CD14-positive monocyte (primary cell): ENCODE measurements at regions not wholly inside any gene's neighbourhood (a gene's known extent, or its start where the extent isn't known, plus 50 kb on each side); places are given as distances from the start of the nearest gene placed in this dataset.
"Not testable (repeated sequence)": the region's sequence is repeated elsewhere in the genome, so short reads cannot be mapped to it uniquely, and the experiment has no call there.

Experiments
- DNase-seq, 3 donors: peaks; one replicate each; pipeline ENCODE4 v3.0.0-alpha.2; 2011 to 2022
- H2AFZ ChIP-seq: 2 replicates; pipeline ENCODE4 v1.6.0; 2012; ENCODE audit warnings: mild to moderate bottlenecking, low read depth, low read length, inconsistent platforms; ENCODE audit not compliant: insufficient read depth, poor library complexity, severe bottlenecking
- H3K27ac ChIP-seq, 2 donors: 1 replicate in 1 of 2; 2 replicates in 1 of 2; pipeline ENCODE4 v1.5.1; 2012 to 2013; ENCODE audit warnings: low read length in 2 of 2, control low read depth in 1 of 2, inconsistent platforms in 1 of 2, low read depth in 1 of 2, mild to moderate bottlenecking in 1 of 2
- H3K27me3 ChIP-seq, 2 donors: one replicate each; pipeline versions ENCODE4 v1.6.0 to v1.6.1; 2011 to 2013; ENCODE audit warnings: low read length in 2 of 2; ENCODE audit not compliant: control insufficient read depth in 2 of 2, insufficient read depth in 2 of 2
- H3K36me3 ChIP-seq, 2 donors: replicated peaks in 1 of 2; 1 replicate in 1 of 2; 2 replicates in 1 of 2; pipeline versions ENCODE4 v1.5.1 to v1.6.1; 2012 to 2013; ENCODE audit warnings: low read length in 2 of 2, control low read depth in 1 of 2, inconsistent platforms in 1 of 2, mild to moderate bottlenecking in 1 of 2; ENCODE audit not compliant: insufficient read depth in 2 of 2, control insufficient read depth in 1 of 2
- H3K4me1 ChIP-seq, 2 donors: 1 replicate in 1 of 2; 2 replicates in 1 of 2; pipeline versions ENCODE4 v1.5.1 to v1.6.1; 2012 to 2013; ENCODE audit warnings: low read length in 2 of 2, control low read depth in 1 of 2, inconsistent platforms in 1 of 2, mild to moderate bottlenecking in 1 of 2, moderate library complexity in 1 of 2; ENCODE audit not compliant: insufficient read depth in 2 of 2, control insufficient read depth in 1 of 2
- H3K4me2 ChIP-seq: replicated peaks from 2 replicates; pipeline ENCODE3; 2012; ENCODE audit warnings: low read length, moderate library complexity, mild to moderate bottlenecking; ENCODE audit not compliant: poor library complexity, severe bottlenecking; ENCODE audit errors: extremely low read depth
- H3K4me3 ChIP-seq, 3 experiments: fragments of 200-600 bp in 1 of 3; sonication (generic) in 1 of 3; replicated peaks in 1 of 3; 1 replicate in 2 of 3; 2 replicates in 1 of 3; pipeline ENCODE4 v1.5.1; 2011 to 2013; ENCODE audit warnings: low read length in 3 of 3, mild to moderate bottlenecking in 3 of 3, control low read depth in 2 of 3, low read depth in 2 of 3, inconsistent platforms in 1 of 3, moderate library complexity in 1 of 3
- H3K79me2 ChIP-seq: 2 replicates; pipeline ENCODE4 v1.6.0; 2012; ENCODE audit warnings: mild to moderate bottlenecking, control low read depth, inconsistent platforms, low read length, moderate library complexity; ENCODE audit not compliant: insufficient read depth
- H3K9ac ChIP-seq: 2 replicates; pipeline ENCODE4 v1.6.0; 2017; ENCODE audit warnings: low read length, mild to moderate bottlenecking; ENCODE audit not compliant: insufficient read depth, poor library complexity, severe bottlenecking
- H3K9me3 ChIP-seq, 2 donors: replicated peaks in 1 of 2; 1 replicate in 1 of 2; 2 replicates in 1 of 2; pipeline versions ENCODE4 v1.5.1 to v1.6.1; 2012 to 2013; ENCODE audit warnings: low read length in 2 of 2, control low read depth in 1 of 2; ENCODE audit not compliant: control insufficient read depth in 1 of 2, insufficient read depth in 1 of 2
- H4K20me1 ChIP-seq: 2 replicates; pipeline ENCODE4 v1.6.0; 2012; ENCODE audit warnings: mild to moderate bottlenecking, low read length, control low read depth, moderate library complexity; ENCODE audit not compliant: insufficient read depth
- H3K27ac Mint-ChIP-seq, 7 donors: one replicate each; pipeline ENCODE4 v1.8.0; 2020; ENCODE audit warnings: mild to moderate bottlenecking in 7 of 7, mixed read lengths in 7 of 7, moderate library complexity in 6 of 7, inconsistent platforms in 2 of 7
- H3K27me3 Mint-ChIP-seq, 3 donors: one replicate each; pipeline ENCODE4 v1.8.0; 2021 to 2022; ENCODE audit warnings: low read depth in 3 of 3, mild to moderate bottlenecking in 3 of 3, mixed read lengths in 3 of 3, moderate library complexity in 3 of 3, inconsistent platforms in 1 of 3
- H3K36me3 Mint-ChIP-seq, 2 donors: one replicate each; pipeline ENCODE4 v1.8.0; 2020; ENCODE audit warnings: mixed read lengths in 2 of 2, inconsistent platforms in 1 of 2, mild to moderate bottlenecking in 1 of 2
- H3K4me1 Mint-ChIP-seq: one replicate; pipeline ENCODE4 v1.8.0; 2020; ENCODE audit warnings: mild to moderate bottlenecking, mixed read lengths
- H3K4me3 Mint-ChIP-seq, 2 donors: one replicate each; pipeline ENCODE4 v1.8.0; 2020; ENCODE audit warnings: mild to moderate bottlenecking in 2 of 2, mixed read lengths in 2 of 2, moderate library complexity in 1 of 2
- H3K9me3 Mint-ChIP-seq, 7 donors: one replicate each; pipeline ENCODE4 v1.8.0; 2020 to 2022; ENCODE audit warnings: mixed read lengths in 7 of 7, mild to moderate bottlenecking in 6 of 7, moderate library complexity in 6 of 7, inconsistent platforms in 2 of 7
- CTCF ChIP-seq: fragments of 200-600 bp; IDR thresholded peaks from one replicate; pipeline ENCODE4 v1.8.0; 2022; ENCODE audit warnings: antibody characterized with exemption, mild to moderate bottlenecking
- WGBS: methylation state at CpG from one replicate; pipeline ENCODE4 v1.1.5; 2013; ENCODE audit warnings: missing lambda C conversion rate; ENCODE audit not compliant: insufficient coverage; 5-methylcytosine and 5-hydroxymethylcytosine counted together
- intact Hi-C, 2 donors: fragments of 100-400 bp; cut with micrococcal nuclease; formaldehyde crosslinking; loops; one replicate each; pipeline versions ENCODE4 v1.15.0 to v1.15.1; 2023

DNA sequence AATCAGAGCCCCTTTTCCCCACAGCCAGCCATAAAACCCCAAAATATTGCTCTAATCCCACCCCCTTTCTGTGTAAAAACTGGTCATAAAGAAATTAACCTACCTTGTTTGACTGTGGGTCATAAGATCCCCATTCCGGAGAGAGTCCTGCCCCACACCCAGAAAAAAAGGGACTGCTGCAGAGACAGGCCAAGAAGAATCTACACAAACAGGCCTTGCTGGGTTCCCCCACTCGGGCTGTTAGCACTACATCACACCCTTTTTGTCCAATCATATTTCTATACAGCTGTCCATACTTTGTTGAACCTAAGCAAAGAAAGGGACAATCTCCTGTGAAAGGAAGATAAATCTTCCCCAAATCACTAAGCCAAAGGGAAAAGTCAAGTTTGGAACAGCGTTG is 84.4 kb upstream of the MFGE8 start:
- H3K4me3 Mint-ChIP-seq: no peak overlapping the region
- Histone ChIP-seq H3K36me3 (no peaks in the 10 kb centered on the region), H3K9ac (no peak overlapping the region), H3K27ac (no peak overlapping the region), H4K20me1 (no peaks in the 10 kb centered on the region), H3K4me1 (no peaks in the 10 kb centered on the region), H3K27me3 (no peaks in the 10 kb centered on the region), H3K4me2 (no peak overlapping the region), H3K4me3 (no peak overlapping the region), H2AFZ (no peak overlapping the region), H3K9me3 (no peaks in the 10 kb centered on the region), H3K79me2 (no peaks in the 10 kb centered on the region)
- intact Hi-C loops: no loop called here
- no peak for DNase-seq
- H3K27ac Mint-ChIP-seq: no peak overlapping the region
- peaks cover 2 to 10% (median 5%) of the 10 kb centered on the region in 3 donors for H3K27me3 Mint-ChIP-seq
- WGBS: 100% methylated on average over 2 of the region's 3 CpGs
- TF ChIP-seq CTCF: no peak
- no peaks in the 10 kb centered on the region for H3K36me3 Mint-ChIP-seq
- peaks cover 5% of the 10 kb centered on the region for H3K4me1 Mint-ChIP-seq
- H3K9me3 Mint-ChIP-seq: peaks cover 0 to 3% (median 0%) of the 10 kb centered on the region in 7 donors

DNA sequence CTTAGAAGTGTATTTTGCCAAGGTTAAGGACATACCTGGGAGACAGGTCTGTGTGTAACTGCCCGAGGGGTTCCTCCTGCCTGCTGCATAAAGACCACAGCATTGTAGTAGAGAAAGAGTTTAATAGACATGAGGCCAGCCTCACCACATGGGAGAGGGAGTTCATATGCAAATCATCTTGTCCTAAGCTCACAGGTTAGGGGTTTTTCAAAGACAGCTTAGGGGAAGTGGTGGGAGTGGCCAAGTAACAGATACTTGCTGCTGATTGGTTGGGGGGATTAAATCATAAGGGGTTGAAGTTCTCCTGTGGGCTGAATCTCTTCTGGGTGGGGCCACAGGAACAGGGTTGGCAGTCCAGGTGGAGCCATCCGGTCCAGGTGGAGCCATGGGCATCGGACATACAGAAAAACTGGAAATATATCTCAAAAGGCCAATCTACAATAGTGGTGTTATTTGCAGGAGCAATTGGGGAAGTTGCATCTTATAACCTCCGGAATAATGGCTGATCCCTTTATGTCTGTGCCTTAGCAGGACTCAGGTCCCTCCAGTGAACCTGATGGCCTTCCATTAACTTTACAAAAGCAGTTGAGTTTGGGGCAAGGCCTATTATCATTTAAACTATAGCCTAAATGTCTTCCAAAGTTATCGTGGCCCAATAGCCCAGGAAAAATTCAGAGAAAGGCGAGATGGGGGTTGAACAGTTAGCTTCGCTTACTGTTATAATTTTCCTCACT is 86.0 kb upstream of the MFGE8 start:
- H3K27me3 Mint-ChIP-seq: peaks cover 0 to 10% (median 3%) of the 10 kb centered on the region in 3 donors
- no peak overlapping the region for H3K27ac ChIP-seq
- H3K27ac Mint-ChIP-seq: no peak overlapping the region
- peaks cover 0 to 3% (median 0%) of the 10 kb centered on the region in 7 donors for H3K9me3 Mint-ChIP-seq
- no peak overlapping the region for H3K4me2 ChIP-seq
- H3K4me3 ChIP-seq: no peak overlapping the region
- no peak overlapping the region for H3K9ac ChIP-seq
- intact Hi-C loops: no loop called here
- H3K36me3 ChIP-seq: no peaks in the 10 kb centered on the region
- H3K9me3 ChIP-seq: no peaks in the 10 kb centered on the region
- H3K4me3 Mint-ChIP-seq: no peak overlapping the region
- peaks cover 5% of the 10 kb centered on the region for H3K4me1 Mint-ChIP-seq
- no peaks in the 10 kb centered on the region for H4K20me1 ChIP-seq
- no peak overlapping the region for H2AFZ ChIP-seq
- DNase-seq: no peak
- H3K36me3 Mint-ChIP-seq: no peaks in the 10 kb centered on the region
- no peaks in the 10 kb centered on the region for H3K4me1 ChIP-seq
- H3K79me2 ChIP-seq: no peaks in the 10 kb centered on the region
- no peaks in the 10 kb centered on the region for H3K27me3 ChIP-seq
- TF ChIP-seq CTCF: no peak
- WGBS: no CpG with 5 or more reads among the region's 7 CpGs

GRCh38 chr15:89001708-89002275 is 86.5 kb upstream of the ABHD2 start:
- H3K36me3 ChIP-seq, H3K9me3 Mint-ChIP-seq, H2AFZ ChIP-seq, intact Hi-C loops, H3K4me1 Mint-ChIP-seq, H3K27me3 Mint-ChIP-seq, H3K36me3 Mint-ChIP-seq, H3K4me3 Mint-ChIP-seq, H3K27ac ChIP-seq, H4K20me1 ChIP-seq, H3K79me2 ChIP-seq, H3K4me2 ChIP-seq, H3K9me3 ChIP-seq, H3K4me1 ChIP-seq, H3K9ac ChIP-seq, H3K27me3 ChIP-seq, H3K4me3 ChIP-seq, DNase-seq: not testable (repeated sequence)
- WGBS: 93% methylated on average over 3 of the region's 4 CpGs
- H3K27ac Mint-ChIP-seq: peak overlapping the region in 1 of 7 donors; percentile 51
